ENCODE measurements at regions not wholly inside any gene's neighbourhood (a gene's known extent, or its start where the extent isn't known, plus 50 kb on each side); places are given as distances from the start of the nearest gene placed in this dataset.

GRCh38 chr16:8489580-8489979, 100.7 kb downstream of the TMEM114 start:
- no peak overlapping the region for H2BK12ac ChIP-seq (ENCODE audit: low read length)
- no peak overlapping the region for H3K14ac ChIP-seq (ENCODE audit: low read length)
- no peak overlapping the region for H3K23ac ChIP-seq (ENCODE audit: low read length)
- H3K4me3 ChIP-seq (ENCODE audit: low read depth, low read length): no peak overlapping the region
- DNase-seq: no peak
- no peak overlapping the region for H4K91ac ChIP-seq (ENCODE audit: low read depth, low read length)
- H3K9ac ChIP-seq (ENCODE audit: low read length): no peak overlapping the region
- H3K18ac ChIP-seq (ENCODE audit: low read length): no peak overlapping the region
- H4K8ac ChIP-seq (ENCODE audit: low read depth, low read length): no peak overlapping the region
- H2BK120ac ChIP-seq (ENCODE audit: insufficient read depth, low read length, poor library complexity): no peak overlapping the region
- H3K4ac ChIP-seq (ENCODE audit: low read depth, low read length): no peak overlapping the region
- H2AFZ ChIP-seq (ENCODE audit: insufficient read depth, low read length, poor library complexity): no peak overlapping the region
- no peak overlapping the region for H3K4me2 ChIP-seq (ENCODE audit: low read length)
- no peaks in the 10 kb centered on the region for H3K4me1 ChIP-seq (ENCODE audit: control insufficient read depth in 1 of 2, insufficient read depth in 2 of 2, low read length in 2 of 2)
- no peak overlapping the region for H4K12ac ChIP-seq (ENCODE audit: low read depth, low read length)
- H3K79me1 ChIP-seq (ENCODE audit: low read length): no peaks in the 10 kb centered on the region
- peaks cover 1% of the 10 kb centered on the region for H3K9me3 ChIP-seq (ENCODE audit: insufficient read depth, low read depth, low read length)
- WGBS (ENCODE audit: extremely low coverage, insufficient coverage, insufficient read length): no CpG with 5 or more reads among the region's 3 CpGs
- H3K27me3 ChIP-seq (ENCODE audit: insufficient read depth, low read length): no peaks in the 10 kb centered on the region
- H3K79me2 ChIP-seq (ENCODE audit: control insufficient read depth, insufficient read depth, low read length, poor library complexity): no peaks in the 10 kb centered on the region
- no peak overlapping the region for H2AK5ac ChIP-seq (ENCODE audit: low read length)
- no peak overlapping the region for H3K27ac ChIP-seq (ENCODE audit: low read depth, low read length)
- H2BK5ac ChIP-seq (ENCODE audit: low read depth, low read length, poor library complexity): no peak overlapping the region
- H3K36me3 ChIP-seq (ENCODE audit: control insufficient read depth in 1 of 2, insufficient read depth in 2 of 2, low read length in 2 of 2): no peaks in the 10 kb centered on the region

GRCh38 chr16:8486985-8487384, 103.3 kb downstream of the TMEM114 start:
- Histone ChIP-seq H2AK5ac (ENCODE audit: low read length) (no peak overlapping the region), H3K4me1 (ENCODE audit: control insufficient read depth in 1 of 2, insufficient read depth in 2 of 2, low read length in 2 of 2) (no peaks in the 10 kb centered on the region), H3K18ac (ENCODE audit: low read length) (no peak overlapping the region), H3K9ac (ENCODE audit: low read length) (no peak overlapping the region), H3K79me2 (ENCODE audit: control insufficient read depth, insufficient read depth, low read length, poor library complexity) (no peaks in the 10 kb centered on the region), H3K36me3 (ENCODE audit: control insufficient read depth in 1 of 2, insufficient read depth in 2 of 2, low read length in 2 of 2) (no peaks in the 10 kb centered on the region), H3K23ac (ENCODE audit: low read length) (no peak overlapping the region), H3K9me3 (ENCODE audit: insufficient read depth, low read depth, low read length) (peaks cover 1% of the 10 kb centered on the region), H4K12ac (ENCODE audit: low read depth, low read length) (no peak overlapping the region), H3K4ac (ENCODE audit: low read depth, low read length) (no peak overlapping the region), H3K4me3 (ENCODE audit: low read depth, low read length) (no peak overlapping the region), H3K27me3 (ENCODE audit: insufficient read depth, low read length) (no peaks in the 10 kb centered on the region), H2BK12ac (ENCODE audit: low read length) (no peak overlapping the region), H3K79me1 (ENCODE audit: low read length) (no peaks in the 10 kb centered on the region), H2AFZ (ENCODE audit: insufficient read depth, low read length, poor library complexity) (no peak overlapping the region), H3K4me2 (ENCODE audit: low read length) (no peak overlapping the region), H3K14ac (ENCODE audit: low read length) (no peak overlapping the region), H3K27ac (ENCODE audit: low read depth, low read length) (no peak overlapping the region), H2BK120ac (ENCODE audit: insufficient read depth, low read length, poor library complexity) (no peak overlapping the region), H2BK5ac (ENCODE audit: low read depth, low read length, poor library complexity) (no peak overlapping the region), H4K8ac (ENCODE audit: low read depth, low read length) (no peak overlapping the region), H4K91ac (ENCODE audit: low read depth, low read length) (no peak overlapping the region)
- no peak for DNase-seq
- no CpG with 5 or more reads among the region's 3 CpGs for whole genome bisulfite sequencing (ENCODE audit: extremely low coverage, insufficient coverage, insufficient read length)

GRCh38 chr16:8483396-8483795, 106.9 kb downstream of the TMEM114 start:
- Histone ChIP-seq H4K91ac (ENCODE audit: low read depth, low read length) (no peak overlapping the region), H2BK120ac (ENCODE audit: insufficient read depth, low read length, poor library complexity) (no peak overlapping the region), H3K4me3 (ENCODE audit: low read depth, low read length) (no peak overlapping the region), H2BK12ac (ENCODE audit: low read length) (no peak overlapping the region), H3K4ac (ENCODE audit: low read depth, low read length) (no peak overlapping the region), H2AK5ac (ENCODE audit: low read length) (no peak overlapping the region), H3K9ac (ENCODE audit: low read length) (no peak overlapping the region), H3K27me3 (ENCODE audit: insufficient read depth, low read length) (no peaks in the 10 kb centered on the region), H4K8ac (ENCODE audit: low read depth, low read length) (no peak overlapping the region), H3K4me2 (ENCODE audit: low read length) (no peak overlapping the region), H3K4me1 (ENCODE audit: control insufficient read depth in 1 of 2, insufficient read depth in 2 of 2, low read length in 2 of 2) (no peaks in the 10 kb centered on the region), H3K79me2 (ENCODE audit: control insufficient read depth, insufficient read depth, low read length, poor library complexity) (no peaks in the 10 kb centered on the region), H3K14ac (ENCODE audit: low read length) (no peak overlapping the region), H2AFZ (ENCODE audit: insufficient read depth, low read length, poor library complexity) (no peak overlapping the region), H3K18ac (ENCODE audit: low read length) (no peak overlapping the region), H4K12ac (ENCODE audit: low read depth, low read length) (no peak overlapping the region), H3K36me3 (ENCODE audit: control insufficient read depth in 1 of 2, insufficient read depth in 2 of 2, low read length in 2 of 2) (no peaks in the 10 kb centered on the region), H3K9me3 (ENCODE audit: insufficient read depth, low read depth, low read length) (peaks cover 1% of the 10 kb centered on the region), H3K23ac (ENCODE audit: low read length) (no peak overlapping the region), H2BK5ac (ENCODE audit: low read depth, low read length, poor library complexity) (no peak overlapping the region), H3K27ac (ENCODE audit: low read depth, low read length) (no peak overlapping the region), H3K79me1 (ENCODE audit: low read length) (no peaks in the 10 kb centered on the region)
- no peak for DNase-seq
- no CpG with 5 or more reads among the region's 8 CpGs for WGBS (ENCODE audit: extremely low coverage, insufficient coverage, insufficient read length)

DNA sequence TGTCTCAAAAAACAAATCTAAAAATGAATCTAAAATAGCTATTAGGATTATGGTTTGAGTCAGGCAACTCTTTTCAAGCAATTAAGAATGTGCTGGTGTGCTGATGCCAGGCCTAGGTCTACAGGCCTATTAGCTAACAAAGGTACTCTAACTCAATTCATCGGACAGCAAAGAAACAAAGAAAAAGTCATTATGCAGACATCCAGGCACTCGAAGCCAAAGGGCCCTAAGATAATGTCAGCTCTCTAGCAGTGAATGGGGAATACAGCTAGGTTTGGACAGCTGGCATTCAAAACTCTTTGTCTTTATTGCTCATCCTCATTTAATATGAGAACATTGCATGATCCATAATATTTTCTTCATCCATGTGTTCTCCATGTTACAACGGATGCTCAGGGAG, 108.5 kb downstream of the TMEM114 start:
- H2BK12ac ChIP-seq (ENCODE audit: low read length): no peak overlapping the region
- no peaks in the 10 kb centered on the region for H3K36me3 ChIP-seq (ENCODE audit: control insufficient read depth in 1 of 2, insufficient read depth in 2 of 2, low read length in 2 of 2)
- no peak overlapping the region for H3K4me2 ChIP-seq (ENCODE audit: low read length)
- H3K9me3 ChIP-seq (ENCODE audit: insufficient read depth, low read depth, low read length): no peaks in the 10 kb centered on the region
- no peak overlapping the region for H4K12ac ChIP-seq (ENCODE audit: low read depth, low read length)
- H3K79me1 ChIP-seq (ENCODE audit: low read length): no peaks in the 10 kb centered on the region
- WGBS (ENCODE audit: extremely low coverage, insufficient coverage, insufficient read length): no CpG with 5 or more reads among the region's 3 CpGs
- no peak overlapping the region for H4K8ac ChIP-seq (ENCODE audit: low read depth, low read length)
- no peak overlapping the region for H3K9ac ChIP-seq (ENCODE audit: low read length)
- no peaks in the 10 kb centered on the region for H3K79me2 ChIP-seq (ENCODE audit: control insufficient read depth, insufficient read depth, low read length, poor library complexity)
- H3K23ac ChIP-seq (ENCODE audit: low read length): no peak overlapping the region
- no peaks in the 10 kb centered on the region for H3K4me1 ChIP-seq (ENCODE audit: control insufficient read depth in 1 of 2, insufficient read depth in 2 of 2, low read length in 2 of 2)
- no peak overlapping the region for H3K27ac ChIP-seq (ENCODE audit: low read depth, low read length)
- no peak overlapping the region for H3K14ac ChIP-seq (ENCODE audit: low read length)
- no peak overlapping the region for H2AK5ac ChIP-seq (ENCODE audit: low read length)
- no peak overlapping the region for H2BK120ac ChIP-seq (ENCODE audit: insufficient read depth, low read length, poor library complexity)
- no peak overlapping the region for H3K4ac ChIP-seq (ENCODE audit: low read depth, low read length)
- no peak overlapping the region for H3K4me3 ChIP-seq (ENCODE audit: low read depth, low read length)
- H2BK5ac ChIP-seq (ENCODE audit: low read depth, low read length, poor library complexity): no peak overlapping the region
- no peaks in the 10 kb centered on the region for H3K27me3 ChIP-seq (ENCODE audit: insufficient read depth, low read length)
- H4K91ac ChIP-seq (ENCODE audit: low read depth, low read length): no peak overlapping the region
- H3K18ac ChIP-seq (ENCODE audit: low read length): no peak overlapping the region
- no peak overlapping the region for H2AFZ ChIP-seq (ENCODE audit: insufficient read depth, low read length, poor library complexity)
- DNase-seq: no peak

Measured in trophoblast cell (in vitro differentiated cells and primary cell).